ENCODE measurements at regions not wholly inside any gene's neighbourhood (a gene's known extent, or its start where the extent isn't known, plus 50 kb on each side); places are given as distances from the start of the nearest gene placed in this dataset.

GRCh38 chrX:95029571-95029970, 1355.6 kb downstream of the FAM133A start:
- Histone ChIP-seq H2AK5ac (ENCODE audit: low read length, severe bottlenecking) (no peak overlapping the region), H2BK120ac (ENCODE audit: low read depth, low read length) (no peak overlapping the region)

GRCh38 chrX:95040104-95040503, 1366.1 kb downstream of the FAM133A start:
- Histone ChIP-seq H2BK120ac (ENCODE audit: low read depth, low read length) (no peak overlapping the region), H2BK12ac (ENCODE audit: low read length in 2 of 2) (no peak overlapping the region), H3K4me3 (ENCODE audit: insufficient read depth in 1 of 2, low read depth in 1 of 2, low read length in 2 of 2) (no peak overlapping the region), H3K18ac (ENCODE audit: low read depth in 1 of 2, low read length in 2 of 2) (no peak overlapping the region), H4K91ac (ENCODE audit: low read length) (no peak overlapping the region), H2BK15ac (ENCODE audit: low read depth, poor library complexity, severe bottlenecking) (no peak overlapping the region), H3K36me3 (ENCODE audit: control insufficient read depth in 1 of 2, insufficient read depth in 2 of 2, low read depth in 1 of 2, low read length in 2 of 2) (no peaks in the 10 kb centered on the region), H3K23ac (ENCODE audit: low read length in 2 of 2) (no peak overlapping the region), H3K14ac (ENCODE audit: low read length in 2 of 2) (no peak overlapping the region), H3K4ac (ENCODE audit: low read depth in 1 of 2, low read length in 2 of 2) (no peak overlapping the region), H3K4me1 (ENCODE audit: control insufficient read depth, insufficient read depth, low read depth, low read length) (no peaks in the 10 kb centered on the region), H3K27me3 (ENCODE audit: control insufficient read depth in 1 of 2, insufficient read depth in 1 of 2, low read length in 2 of 2) (peaks cover 0 to 11% of the 10 kb centered on the region in 2 experiments), H3K9me3 (ENCODE audit: control insufficient read depth, low read length) (no peaks in the 10 kb centered on the region), H3K79me1 (replicated peaks; ENCODE audit: low read length, poor library complexity, severe bottlenecking) (no peaks in the 10 kb centered on the region), H3K27ac (ENCODE audit: low read length, poor library complexity, severe bottlenecking) (no peak overlapping the region), H4K8ac (ENCODE audit: low read length) (no peak overlapping the region), H2AFZ (ENCODE audit: low read depth, low read length) (no peak overlapping the region), H3K4me2 (ENCODE audit: low read length, poor library complexity, severe bottlenecking) (no peak overlapping the region), H2BK5ac (ENCODE audit: low read depth, low read length, poor library complexity, severe bottlenecking) (no peak overlapping the region), H2AK5ac (ENCODE audit: low read length, severe bottlenecking) (no peak overlapping the region), H3K9ac (ENCODE audit: low read length) (no peak overlapping the region)
- WGBS: no CpG with 5 or more reads among the region's 1 CpG
- DNase-seq: no peak

More at GRCh38 chrX:95029571-95029970, 1355.6 kb downstream of the FAM133A start:
- no peak overlapping the region for H2BK15ac ChIP-seq (ENCODE audit: low read depth, poor library complexity, severe bottlenecking)
- H3K4ac ChIP-seq (ENCODE audit: low read depth in 1 of 2, low read length in 2 of 2): no peak overlapping the region
- H3K27ac ChIP-seq (ENCODE audit: low read length, poor library complexity, severe bottlenecking): no peak overlapping the region
- no peak overlapping the region for H3K9ac ChIP-seq (ENCODE audit: low read length)
- peaks cover 4% of the 10 kb centered on the region for H3K9me3 ChIP-seq (ENCODE audit: control insufficient read depth, low read length)
- no peaks in the 10 kb centered on the region for H3K36me3 ChIP-seq (ENCODE audit: control insufficient read depth in 1 of 2, insufficient read depth in 2 of 2, low read depth in 1 of 2, low read length in 2 of 2)
- no peaks in the 10 kb centered on the region for H3K27me3 ChIP-seq (ENCODE audit: control insufficient read depth in 1 of 2, insufficient read depth in 1 of 2, low read length in 2 of 2)
- no peak overlapping the region for H3K4me3 ChIP-seq (ENCODE audit: insufficient read depth in 1 of 2, low read depth in 1 of 2, low read length in 2 of 2)
- no peak overlapping the region for H3K23ac ChIP-seq (ENCODE audit: low read length in 2 of 2)
- H3K4me2 ChIP-seq (ENCODE audit: low read length, poor library complexity, severe bottlenecking): no peak overlapping the region
- no peak overlapping the region for H4K91ac ChIP-seq (ENCODE audit: low read length)
- no peaks in the 10 kb centered on the region for H3K79me1 ChIP-seq (replicated peaks; ENCODE audit: low read length, poor library complexity, severe bottlenecking)
- no peak overlapping the region for H4K8ac ChIP-seq (ENCODE audit: low read length)
- H3K4me1 ChIP-seq (ENCODE audit: control insufficient read depth, insufficient read depth, low read depth, low read length): no peaks in the 10 kb centered on the region
- no peak overlapping the region for H3K14ac ChIP-seq (ENCODE audit: low read length in 2 of 2)
- H2BK5ac ChIP-seq (ENCODE audit: low read depth, low read length, poor library complexity, severe bottlenecking): no peak overlapping the region
- DNase-seq: no peak
- H2AFZ ChIP-seq (ENCODE audit: low read depth, low read length): no peak overlapping the region
- no peak overlapping the region for H3K18ac ChIP-seq (ENCODE audit: low read depth in 1 of 2, low read length in 2 of 2)
- no peak overlapping the region for H2BK12ac ChIP-seq (ENCODE audit: low read length in 2 of 2)
- 83% methylated on average over 2 of the region's 3 CpGs for WGBS

- no peak for DNase-seq
- Histone ChIP-seq H3K14ac (ENCODE audit: low read length in 2 of 2) (no peak overlapping the region), H2BK15ac (ENCODE audit: low read depth, poor library complexity, severe bottlenecking) (no peak overlapping the region), H3K79me1 (replicated peaks; ENCODE audit: low read length, poor library complexity, severe bottlenecking) (no peaks in the 10 kb centered on the region), H3K36me3 (ENCODE audit: control insufficient read depth in 1 of 2, insufficient read depth in 2 of 2, low read depth in 1 of 2, low read length in 2 of 2) (no peaks in the 10 kb centered on the region), H3K27ac (ENCODE audit: low read length, poor library complexity, severe bottlenecking) (no peak overlapping the region), H3K4me2 (ENCODE audit: low read length, poor library complexity, severe bottlenecking) (no peak overlapping the region), H3K4ac (ENCODE audit: low read depth in 1 of 2, low read length in 2 of 2) (no peak overlapping the region), H3K23ac (ENCODE audit: low read length in 2 of 2) (no peak overlapping the region), H2BK5ac (ENCODE audit: low read depth, low read length, poor library complexity, severe bottlenecking) (no peak overlapping the region), H3K27me3 (ENCODE audit: control insufficient read depth in 1 of 2, insufficient read depth in 1 of 2, low read length in 2 of 2) (peaks cover 0 to 11% of the 10 kb centered on the region in 2 experiments), H3K9ac (ENCODE audit: low read length) (no peak overlapping the region), H4K91ac (ENCODE audit: low read length) (no peak overlapping the region), H2AFZ (ENCODE audit: low read depth, low read length) (no peak overlapping the region), H3K18ac (ENCODE audit: low read depth in 1 of 2, low read length in 2 of 2) (no peak overlapping the region), H3K4me1 (ENCODE audit: control insufficient read depth, insufficient read depth, low read depth, low read length) (no peaks in the 10 kb centered on the region), H2BK12ac (ENCODE audit: low read length in 2 of 2) (no peak overlapping the region), H3K4me3 (ENCODE audit: insufficient read depth in 1 of 2, low read depth in 1 of 2, low read length in 2 of 2) (no peak overlapping the region), H4K8ac (ENCODE audit: low read length) (no peak overlapping the region), H2AK5ac (ENCODE audit: low read length, severe bottlenecking) (no peak overlapping the region), H3K9me3 (ENCODE audit: control insufficient read depth, low read length) (no peaks in the 10 kb centered on the region), H2BK120ac (ENCODE audit: low read depth, low read length) (no peak overlapping the region)
- 100% methylated on average over 1 of the region's 4 CpGs for WGBS
Observed at GRCh38 chrX:95044331-95044730, 1370.3 kb downstream of the FAM133A start.

GRCh38 chrX:95055991-95056390, 1382.0 kb downstream of the FAM133A start:
- WGBS: no CpG with 5 or more reads among the region's 2 CpGs
- H3K4me2 ChIP-seq (ENCODE audit: low read length, poor library complexity, severe bottlenecking): no peak overlapping the region
- H4K91ac ChIP-seq (ENCODE audit: low read length): no peak overlapping the region
- no peak for DNase-seq
- no peak overlapping the region for H3K18ac ChIP-seq (ENCODE audit: low read depth in 1 of 2, low read length in 2 of 2)
- H2AFZ ChIP-seq (ENCODE audit: low read depth, low read length): no peak overlapping the region
- no peaks in the 10 kb centered on the region for H3K4me1 ChIP-seq (ENCODE audit: control insufficient read depth, insufficient read depth, low read depth, low read length)
- H3K14ac ChIP-seq (ENCODE audit: low read length in 2 of 2): no peak overlapping the region
- H4K8ac ChIP-seq (ENCODE audit: low read length): no peak overlapping the region
- H2BK12ac ChIP-seq (ENCODE audit: low read length in 2 of 2): no peak overlapping the region
- H3K9ac ChIP-seq (ENCODE audit: low read length): no peak overlapping the region
- no peaks in the 10 kb centered on the region for H3K79me1 ChIP-seq (replicated peaks; ENCODE audit: low read length, poor library complexity, severe bottlenecking)
- no peak overlapping the region for H3K23ac ChIP-seq (ENCODE audit: low read length in 2 of 2)
- no peaks in the 10 kb centered on the region for H3K9me3 ChIP-seq (ENCODE audit: control insufficient read depth, low read length)
- H2BK120ac ChIP-seq (ENCODE audit: low read depth, low read length): no peak overlapping the region
- no peaks in the 10 kb centered on the region for H3K27me3 ChIP-seq (ENCODE audit: control insufficient read depth in 1 of 2, insufficient read depth in 1 of 2, low read length in 2 of 2)
- H2AK5ac ChIP-seq (ENCODE audit: low read length, severe bottlenecking): no peak overlapping the region
- no peak overlapping the region for H3K4ac ChIP-seq (ENCODE audit: low read depth in 1 of 2, low read length in 2 of 2)
- no peaks in the 10 kb centered on the region for H3K36me3 ChIP-seq (ENCODE audit: control insufficient read depth in 1 of 2, insufficient read depth in 2 of 2, low read depth in 1 of 2, low read length in 2 of 2)
- H2BK15ac ChIP-seq (ENCODE audit: low read depth, poor library complexity, severe bottlenecking): no peak overlapping the region
- no peak overlapping the region for H3K27ac ChIP-seq (ENCODE audit: low read length, poor library complexity, severe bottlenecking)
- H3K4me3 ChIP-seq (ENCODE audit: insufficient read depth in 1 of 2, low read depth in 1 of 2, low read length in 2 of 2): no peak overlapping the region
- no peak overlapping the region for H2BK5ac ChIP-seq (ENCODE audit: low read depth, low read length, poor library complexity, severe bottlenecking)
